NCI-H446 (cell line): ENCODE measurements at regions not wholly inside any gene's neighbourhood (a gene's known extent, or its start where the extent isn't known, plus 50 kb on each side); places are given as distances from the start of the nearest gene placed in this dataset.

Source experiments
- DNase-seq, 2 experiments: peaks; one replicate each; lab custom pipeline; 2025; lab: John Stamatoyannopoulos, UW

DNA sequence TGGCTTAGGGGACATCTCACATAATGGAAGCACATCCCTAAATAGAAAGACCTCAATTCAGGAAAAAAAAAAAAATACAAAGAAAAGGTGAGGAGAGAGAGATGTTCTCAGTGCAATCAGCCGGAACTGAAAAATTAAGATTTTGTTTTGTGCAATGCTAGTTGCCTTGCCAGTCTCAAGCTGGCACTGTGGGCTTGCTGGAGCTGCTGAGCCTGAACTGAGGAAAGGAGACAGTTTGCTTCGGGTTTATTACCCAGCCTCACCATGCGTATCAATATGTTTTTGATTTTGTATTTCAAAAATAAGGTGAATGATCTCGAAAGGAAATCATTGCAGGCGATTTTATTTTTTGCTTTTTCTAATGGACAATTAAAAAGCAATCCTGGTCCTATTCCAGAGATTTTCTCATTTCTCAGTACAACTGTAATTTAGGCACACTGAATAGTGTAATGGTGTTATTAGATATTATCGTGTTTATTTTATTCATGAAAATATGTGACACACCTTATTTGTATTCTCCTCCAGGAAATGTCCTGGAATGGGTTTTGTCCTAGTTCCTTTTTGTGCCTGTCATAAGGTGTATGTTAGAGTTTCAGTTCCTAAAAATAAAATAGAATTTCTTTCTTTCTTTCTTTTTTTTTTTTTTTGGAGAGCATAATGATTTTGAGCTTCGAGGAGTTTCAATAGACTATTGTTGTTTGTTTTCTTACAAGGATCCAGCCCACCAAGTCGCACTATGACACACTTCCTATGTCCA lies 72.8 kb upstream of the ZEB2 start:
- no peak for DNase-seq

DNA sequence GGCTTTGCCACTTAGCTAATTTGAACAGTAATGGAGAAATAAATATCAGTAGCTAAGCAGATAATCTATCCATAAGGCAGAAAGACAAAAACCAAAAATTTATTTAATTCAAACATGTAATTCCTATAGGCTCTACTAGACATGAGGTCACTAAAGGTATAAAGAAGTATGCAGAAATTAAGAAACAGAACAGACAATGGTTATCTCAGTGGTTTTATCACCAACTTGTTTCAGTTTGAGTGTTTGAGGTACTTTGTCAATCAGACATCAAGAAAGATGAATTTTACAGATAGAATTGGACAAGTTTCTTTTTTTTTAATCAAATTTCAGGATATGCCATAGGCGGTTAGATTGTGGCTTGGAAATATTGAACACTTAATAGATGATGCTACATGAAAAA lies 67.4 kb upstream of the ZEB2 start:
- DNase-seq = no peak

DNA sequence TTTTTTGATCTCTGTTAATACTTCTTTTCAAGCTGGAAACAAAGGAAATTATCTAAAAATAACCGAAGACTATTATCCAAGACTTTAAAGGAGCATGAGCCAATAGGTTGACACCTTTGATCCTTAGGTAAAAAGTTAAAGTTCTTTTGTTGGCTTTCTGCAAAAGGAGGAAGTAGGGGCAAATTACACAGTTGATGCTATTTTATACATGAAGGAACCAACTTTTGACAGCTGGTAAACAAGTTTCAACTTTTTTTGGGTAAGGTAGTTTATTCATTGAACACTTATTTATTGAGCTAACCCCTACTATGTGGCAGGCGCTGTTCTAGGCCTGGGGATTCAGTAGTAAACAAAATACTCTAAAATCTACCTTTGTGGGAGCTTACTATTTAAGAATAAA lies 66.6 kb upstream of the ZEB2 start:
- no peak for DNase-seq

DNA sequence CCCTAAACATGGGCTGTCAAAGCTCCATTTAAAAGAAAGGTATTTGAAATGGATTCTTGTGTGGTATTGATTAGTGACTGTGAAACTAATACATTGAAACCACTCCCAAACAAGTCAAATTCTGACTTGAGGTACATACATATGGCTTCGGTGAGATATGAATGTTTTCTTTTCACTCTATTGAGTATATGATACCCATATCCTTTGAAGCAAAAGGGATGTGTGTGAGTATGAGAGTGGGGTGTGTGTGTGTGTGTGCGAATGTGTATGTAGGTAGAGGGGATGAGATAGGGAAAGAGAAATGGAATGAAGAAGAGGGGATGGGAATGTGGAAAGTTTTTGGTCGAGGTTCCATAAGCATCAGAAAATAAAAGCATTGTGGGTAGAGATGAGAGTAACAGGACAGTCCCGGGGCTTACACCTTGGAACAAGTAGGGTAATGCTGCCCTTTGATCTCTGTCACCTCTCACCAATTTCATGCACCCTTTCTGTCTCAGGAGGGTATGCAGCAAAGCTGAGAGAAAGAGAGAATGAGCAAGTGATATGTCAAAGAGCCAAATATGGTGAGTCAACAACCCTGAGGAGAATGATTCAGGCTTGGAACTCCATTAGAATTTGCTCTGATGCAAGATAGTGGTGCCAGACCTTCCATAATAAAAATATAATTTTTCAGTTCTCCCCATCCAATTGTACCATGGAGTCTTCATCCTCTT lies 64.0 kb upstream of the ZEB2 start:
- DNase-seq = no peak

DNA sequence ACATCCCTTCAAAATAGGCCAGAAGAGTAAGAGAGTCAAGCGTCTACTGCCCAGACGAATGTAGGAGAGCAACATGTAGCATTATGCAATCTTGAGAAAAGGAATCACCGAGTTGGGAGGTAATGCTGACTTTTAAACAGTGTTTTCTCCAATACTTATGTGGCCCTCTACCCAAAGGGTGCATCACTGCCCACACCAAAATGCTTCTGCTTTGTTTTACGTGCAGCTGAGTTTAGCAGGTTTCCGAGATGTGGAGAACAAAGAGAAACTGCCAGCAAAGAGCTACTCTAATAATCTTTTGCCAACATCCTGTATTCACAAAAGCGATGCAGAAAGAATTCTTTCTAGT lies 63.4 kb upstream of the ZEB2 start:
- no peak for DNase-seq

DNA sequence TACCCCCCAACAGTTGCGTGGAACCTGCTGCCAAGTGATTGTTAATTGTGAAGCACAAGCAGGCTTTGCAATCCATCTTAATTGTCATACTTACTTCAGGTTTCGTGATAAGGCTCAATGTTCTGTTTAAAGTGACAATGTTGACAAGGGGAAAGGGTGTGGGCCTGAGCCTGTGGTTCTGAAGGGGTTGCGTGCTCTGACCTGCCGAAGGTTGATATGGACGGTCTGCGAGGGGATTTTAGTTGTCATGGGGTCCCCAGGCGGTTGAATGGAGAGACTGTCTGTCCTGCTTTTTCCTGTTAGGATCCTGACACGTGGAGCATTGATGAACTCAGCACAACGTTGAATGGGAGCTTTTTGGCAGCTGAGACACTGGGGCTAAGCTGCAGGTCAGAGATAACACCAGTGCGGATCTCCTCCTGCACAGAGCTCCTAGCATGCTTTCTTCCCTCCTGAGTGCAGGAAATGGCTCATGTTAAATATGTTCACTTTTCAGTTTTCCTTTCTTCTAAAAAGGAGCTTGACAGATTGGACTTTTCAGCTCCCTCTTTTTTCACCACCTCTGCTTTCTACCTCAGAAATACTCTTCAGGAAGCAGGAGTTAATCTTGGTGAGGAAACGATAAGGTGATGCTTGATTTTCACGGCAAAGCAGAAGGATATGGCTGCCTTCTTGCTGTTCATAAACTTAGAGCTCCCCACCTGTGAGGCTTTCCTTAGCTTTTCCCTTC lies 62.9 kb upstream of the ZEB2 start:
- DNase-seq = no peak

DNA sequence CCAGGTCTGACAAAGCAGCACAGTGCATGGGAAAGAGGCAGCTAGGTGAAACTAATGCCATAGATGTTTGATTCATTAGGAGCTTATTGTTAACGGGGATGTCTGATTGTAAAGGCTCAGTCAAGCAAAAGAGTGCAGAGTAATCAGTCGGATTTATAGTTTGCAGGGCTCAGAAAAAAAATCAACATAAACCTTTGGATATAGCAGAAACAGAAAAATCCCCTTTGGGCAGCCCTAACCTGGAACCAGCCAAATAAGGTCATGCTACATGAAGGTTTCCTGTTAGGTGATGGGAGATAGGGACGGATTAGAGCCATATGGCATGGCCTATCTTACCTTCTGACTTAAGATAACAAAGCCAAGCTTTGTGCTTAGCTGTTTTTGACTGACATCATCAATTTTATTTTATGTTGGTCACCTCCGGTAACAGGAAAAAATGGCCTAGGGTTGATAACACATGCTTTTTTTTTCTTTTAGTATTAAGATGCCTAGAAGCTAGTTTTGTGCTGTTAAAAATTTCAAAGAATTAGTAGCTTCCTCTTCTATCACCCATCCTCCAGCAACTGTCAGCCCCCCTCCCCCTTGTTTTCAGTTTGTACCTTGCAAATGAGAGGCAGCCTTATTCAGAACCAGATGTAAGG lies 60.7 kb upstream of the ZEB2 start:
- no peak for DNase-seq

DNA sequence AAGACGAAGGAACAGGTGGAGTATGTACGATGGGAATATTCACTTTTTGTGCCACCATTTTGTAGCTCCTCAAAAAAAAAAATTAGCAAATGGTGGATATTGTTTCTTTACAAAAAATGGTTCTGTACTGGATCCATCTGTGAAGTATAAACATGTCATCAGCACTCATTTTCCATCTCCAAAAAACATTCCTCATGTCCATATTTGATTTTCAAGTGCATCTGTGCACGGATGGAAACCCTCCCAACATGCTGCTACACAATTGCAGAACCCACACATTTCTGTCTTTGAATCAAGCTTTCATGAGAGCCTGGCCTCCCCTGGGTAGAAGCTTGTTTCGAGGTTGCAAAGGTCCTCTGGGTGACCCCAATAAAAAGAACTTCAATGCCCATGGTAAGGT lies 59.6 kb upstream of the ZEB2 start:
- no peak for DNase-seq

DNA sequence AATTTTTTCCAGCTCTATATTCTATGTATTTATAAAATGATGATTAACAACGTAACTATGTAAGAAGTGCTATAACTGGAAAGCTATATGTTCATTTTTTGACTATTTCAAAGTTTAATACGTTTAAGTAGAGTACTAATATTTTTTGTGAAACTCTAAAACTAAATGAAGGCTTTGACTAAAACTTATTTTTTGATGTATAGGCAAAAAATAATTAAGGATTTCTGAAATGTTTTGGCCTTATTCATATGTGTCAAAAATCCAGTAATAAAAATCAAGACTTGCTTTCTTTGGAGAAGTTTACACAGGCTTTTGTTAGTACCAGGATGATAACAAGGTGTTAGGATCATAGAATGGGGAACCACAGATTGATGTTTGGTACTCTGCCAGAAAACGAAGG lies 58.2 kb upstream of the ZEB2 start:
- no peak for DNase-seq

DNA sequence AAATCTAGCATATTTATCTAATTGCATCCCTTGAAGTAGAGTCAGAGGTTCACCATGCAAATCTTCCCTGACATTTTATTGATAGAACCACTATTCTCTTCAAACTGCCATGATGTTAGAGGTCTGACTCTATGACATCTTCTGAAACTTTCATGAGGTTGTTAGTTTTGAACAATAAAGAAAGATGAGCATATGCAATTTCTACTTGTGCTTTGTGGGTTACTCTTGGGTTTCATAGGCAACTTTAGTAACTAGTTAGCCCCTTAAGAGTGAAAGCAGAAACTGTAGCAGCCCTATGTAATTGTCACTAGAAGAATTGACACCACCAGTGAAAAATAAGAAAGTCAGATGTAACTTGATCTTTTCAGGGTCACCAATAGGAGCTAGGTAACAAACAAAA lies 53.1 kb upstream of the ZEB2 start:
- no peak for DNase-seq

DNA sequence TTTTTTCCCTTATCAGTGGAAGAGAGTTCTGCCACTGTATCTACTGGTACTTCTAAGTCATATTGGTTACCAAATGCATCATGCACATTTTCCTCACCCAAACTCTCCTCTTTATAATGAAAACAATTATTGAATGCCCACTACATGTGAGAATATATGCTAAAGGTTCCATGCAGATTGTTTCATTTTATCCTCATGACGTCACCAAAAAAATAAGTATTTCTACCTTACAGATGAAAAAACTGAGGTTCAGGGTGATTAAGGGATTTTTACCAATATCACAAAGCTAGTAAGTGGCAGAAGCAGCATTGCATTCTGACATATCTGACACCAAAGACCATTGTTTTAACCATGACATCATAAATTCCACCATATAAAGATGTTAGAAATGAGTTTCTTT lies 51.9 kb upstream of the ZEB2 start:
- no peak for DNase-seq

DNA sequence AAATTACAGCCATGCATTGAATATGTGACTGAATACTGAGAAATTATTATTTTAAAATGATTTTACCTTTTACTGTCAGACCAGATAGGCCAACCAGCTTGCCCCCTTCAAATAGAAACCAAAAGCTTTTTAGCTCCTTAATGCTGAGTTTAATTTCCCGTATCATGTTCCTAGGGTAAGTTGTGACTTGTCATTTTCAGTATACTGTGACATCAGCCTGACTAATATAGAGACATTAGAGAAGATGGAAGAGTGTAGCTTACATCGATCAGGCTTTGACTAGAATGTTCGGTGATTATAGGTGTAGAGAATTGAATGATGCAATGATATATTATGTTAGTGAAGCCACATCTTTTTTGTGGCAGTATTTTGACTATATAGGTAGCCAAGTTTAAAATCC lies 50.6 kb upstream of the ZEB2 start:
- DNase-seq = no peak
